ENCODE measurements at regions not wholly inside any gene's neighbourhood (a gene's known extent, or its start where the extent isn't known, plus 50 kb on each side); places are given as distances from the start of the nearest gene placed in this dataset.

DNA sequence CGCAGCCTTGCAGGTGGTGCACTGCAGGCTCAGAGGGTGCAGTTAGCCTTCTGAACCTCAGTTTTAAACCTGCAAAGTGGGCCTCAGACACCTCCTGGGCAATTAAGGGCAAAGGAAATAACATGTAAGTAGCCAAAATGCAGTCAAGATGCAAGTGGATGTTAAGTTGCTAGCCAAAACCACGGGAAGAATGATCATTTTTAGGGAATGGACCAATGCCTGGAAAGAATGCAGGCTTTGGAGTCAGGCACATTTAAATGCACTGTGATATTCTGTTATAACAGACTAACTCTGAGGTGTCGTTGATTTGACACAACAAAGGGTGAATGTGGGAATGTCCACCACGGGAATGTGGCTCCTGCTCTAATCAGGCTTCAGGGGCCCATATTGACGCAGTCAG, 57.9 kb upstream of the PTGFRN start:
- no peak for DNase-seq

GRCh38 chr1:116852367-116852766, 57.3 kb upstream of the PTGFRN start:
- no peak for DNase-seq

DNA sequence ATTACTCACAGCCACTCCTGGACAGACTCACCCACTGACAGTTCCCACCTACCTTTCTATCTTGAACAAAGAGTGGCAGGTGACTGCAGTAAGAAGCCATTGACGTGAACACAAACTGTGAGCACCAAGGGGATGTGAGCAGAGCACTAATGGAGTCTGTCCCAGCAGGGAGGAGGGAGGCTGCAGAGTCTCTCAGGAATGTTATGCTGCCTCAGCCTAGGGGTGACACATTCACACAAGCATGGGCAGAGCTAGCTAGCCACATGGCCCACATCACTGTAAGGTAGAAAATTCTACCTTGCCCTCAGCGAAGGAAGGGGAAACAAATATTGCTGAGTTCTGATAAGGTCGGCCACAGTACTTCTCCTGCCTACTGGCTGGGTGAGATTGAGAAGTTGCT, 56.8 kb upstream of the PTGFRN start:
- DNase-seq, result no peak

DNA sequence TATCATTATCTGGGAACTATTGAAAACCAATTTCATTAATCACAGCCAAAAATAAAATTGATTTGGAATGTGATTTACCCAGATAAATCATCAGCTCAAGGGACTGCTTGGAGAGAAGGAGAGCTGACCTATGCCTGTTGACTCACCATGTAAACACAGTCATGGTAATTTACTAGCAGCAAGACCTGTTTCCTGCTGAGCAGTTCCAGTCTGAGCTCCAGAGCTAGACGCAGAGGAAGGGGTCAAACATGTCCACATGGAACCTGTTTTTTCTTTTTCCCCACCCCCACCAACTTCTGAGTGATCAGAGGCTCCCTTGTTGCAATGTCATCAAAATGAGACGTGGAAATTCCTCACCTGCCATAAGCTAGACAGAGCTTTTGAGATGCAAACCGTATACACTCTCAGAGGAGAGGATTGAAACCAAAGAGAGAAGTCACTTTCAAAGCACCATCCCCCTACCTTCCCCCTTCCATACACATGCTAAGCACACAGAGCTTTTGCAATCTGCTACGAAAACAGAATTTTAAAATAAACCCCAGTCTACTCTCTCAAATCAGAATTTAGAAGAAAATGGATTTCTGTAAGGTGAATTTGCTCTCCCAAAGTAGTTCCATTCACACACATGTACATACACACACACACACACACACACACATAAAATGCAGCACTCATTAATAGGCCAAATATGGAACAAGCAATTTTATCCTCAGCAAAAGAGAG, 55.9 kb upstream of the PTGFRN start:
- peak; percentile 81 for DNase-seq

- DNase-seq, result no peak
These were observed 55.4 kb upstream of the PTGFRN start for GRCh38 chr1:116854403-116854690.

- DNase-seq, result no peak
These were observed 55.0 kb upstream of the PTGFRN start for GRCh38 chr1:116854716-116855115.

GRCh38 chr1:116855191-116855619, 54.5 kb upstream of the PTGFRN start:
- DNase-seq, result peak; percentile 18

- peak; percentile 16 for DNase-seq
These were observed 53.9 kb upstream of the PTGFRN start for GRCh38 chr1:116855773-116856201.

- no peak for DNase-seq
These were observed 53.4 kb upstream of the PTGFRN start for GRCh38 chr1:116856312-116856711.

DNA sequence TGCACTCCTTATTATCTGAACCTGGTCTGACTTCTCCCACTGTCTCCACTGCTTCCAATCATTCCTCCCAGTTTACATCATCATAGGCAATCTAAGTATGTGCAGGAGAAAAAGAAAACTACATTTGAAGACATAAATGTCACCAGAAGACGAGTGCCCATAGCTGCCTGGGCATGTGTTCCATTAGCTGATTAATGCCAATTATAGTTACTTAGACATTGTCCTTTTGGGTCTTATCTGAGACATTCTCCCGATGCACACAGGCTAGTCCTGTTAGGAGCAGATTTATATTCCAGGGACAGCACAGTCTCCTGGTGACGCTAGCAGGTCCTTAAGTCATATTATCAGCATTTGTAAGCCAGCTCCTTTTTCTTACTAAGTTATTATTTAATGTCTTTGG, 52.6 kb upstream of the PTGFRN start:
- DNase-seq, result no peak

All from NCI-H774 (cell line).